Smooth muscle cell (in vitro differentiated cells): ENCODE measurements at regions not wholly inside any gene's neighbourhood (a gene's known extent, or its start where the extent isn't known, plus 50 kb on each side); places are given as distances from the start of the nearest gene placed in this dataset.

Source experiments
- DNase-seq: peaks from one replicate; lab custom pipeline; 2025; ENCODE audit not compliant: unreplicated experiment; lab: John Stamatoyannopoulos, UW
- H2AFZ ChIP-seq: fragments of 200-600 bp; sonication (generic); 2 replicates; pipeline ENCODE4 v1.6.0; 2016; ENCODE audit warnings: antibody characterized with exemption, low read depth, mild to moderate bottlenecking
- H3F3A ChIP-seq: fragments of 200-600 bp; sonication (generic); 2 replicates; pipeline ENCODE4 v1.6.0; 2017; ENCODE audit warnings: antibody characterized with exemption, low read depth
- H3K27ac ChIP-seq: fragments of 200-600 bp; sonication (generic); 2 replicates; pipeline ENCODE4 v1.5.1; 2016; ENCODE audit warnings: low read depth, mild to moderate bottlenecking
- H3K27me3 ChIP-seq: fragments of 200-600 bp; sonication (generic); 2 replicates; pipeline ENCODE4 v1.6.1; 2016; ENCODE audit warnings: low read depth, mild to moderate bottlenecking
- H3K36me3 ChIP-seq: fragments of 200-600 bp; sonication (generic); 2 replicates; pipeline ENCODE4 v1.5.1; 2016; ENCODE audit warnings: low read depth
- H3K4me1 ChIP-seq: fragments of 200-600 bp; sonication (generic); 2 replicates; pipeline ENCODE4 v1.5.1; 2016; ENCODE audit warnings: low read depth
- H3K4me2 ChIP-seq: fragments of 200-600 bp; sonication (generic); 2 replicates; pipeline ENCODE4 v1.6.0; 2016; ENCODE audit warnings: mild to moderate bottlenecking
- H3K4me3 ChIP-seq: fragments of 200-600 bp; sonication (generic); 2 replicates; pipeline ENCODE4 v1.5.1; 2016; ENCODE audit warnings: mild to moderate bottlenecking
- H3K79me2 ChIP-seq: fragments of 200-600 bp; sonication (generic); 2 replicates; pipeline ENCODE4 v1.6.0; 2016; ENCODE audit warnings: low read depth, mild to moderate bottlenecking
- H3K9ac ChIP-seq: fragments of 200-600 bp; sonication (generic); 2 replicates; pipeline ENCODE4 v1.6.0; 2016; ENCODE audit warnings: low read depth
- H3K9me3 ChIP-seq: fragments of 200-600 bp; sonication (generic); replicated peaks from 2 replicates; pipeline ENCODE4 v1.5.1; 2016; ENCODE audit warnings: low read depth
- H4K20me1 ChIP-seq: fragments of 200-600 bp; sonication (generic); 2 replicates; pipeline ENCODE4 v1.6.0; 2016; ENCODE audit warnings: low read depth
- WGBS: methylation state at CpG from one replicate; pipeline ENCODE4 v1.1.7; 2016; ENCODE audit warnings: low lambda C conversion rate; 5-methylcytosine and 5-hydroxymethylcytosine counted together
- TF ChIP-seq, protein P1 (sequence below): fragments of 200-600 bp; sonication (generic); IDR thresholded peaks from 2 replicates; pipeline ENCODE4 v1.5.1; 2017; ENCODE audit warnings: borderline replicate concordance, mild to moderate bottlenecking, antibody characterized with exemption; ENCODE audit not compliant: insufficient read depth, poor library complexity, severe bottlenecking

DNA sequence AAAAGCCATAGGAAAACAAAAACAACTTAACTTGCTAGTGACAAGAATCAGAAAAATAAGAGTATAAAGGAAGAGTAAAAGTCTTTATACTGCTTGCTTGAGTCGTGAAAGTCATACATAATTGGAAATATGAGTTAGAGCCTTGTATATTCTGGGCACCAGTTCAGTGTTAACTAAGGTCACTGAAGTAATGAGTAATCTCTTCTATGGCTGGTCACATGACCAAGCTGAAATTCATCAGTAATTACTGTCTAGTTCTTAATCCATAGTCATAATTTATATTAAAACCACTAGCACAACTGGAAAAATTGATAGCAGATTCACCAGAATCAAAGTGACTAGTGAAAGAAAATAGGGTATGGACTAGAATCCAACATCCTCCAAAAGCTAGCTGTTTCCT, 84.4 kb upstream of the SLC5A12 start:
- H3K27me3 ChIP-seq: no peaks in the 10 kb centered on the region
- no peak for DNase-seq
- no peak overlapping the region for H2AFZ ChIP-seq
- no peaks in the 10 kb centered on the region for H3K4me1 ChIP-seq
- TF ChIP-seq, protein P1, sequence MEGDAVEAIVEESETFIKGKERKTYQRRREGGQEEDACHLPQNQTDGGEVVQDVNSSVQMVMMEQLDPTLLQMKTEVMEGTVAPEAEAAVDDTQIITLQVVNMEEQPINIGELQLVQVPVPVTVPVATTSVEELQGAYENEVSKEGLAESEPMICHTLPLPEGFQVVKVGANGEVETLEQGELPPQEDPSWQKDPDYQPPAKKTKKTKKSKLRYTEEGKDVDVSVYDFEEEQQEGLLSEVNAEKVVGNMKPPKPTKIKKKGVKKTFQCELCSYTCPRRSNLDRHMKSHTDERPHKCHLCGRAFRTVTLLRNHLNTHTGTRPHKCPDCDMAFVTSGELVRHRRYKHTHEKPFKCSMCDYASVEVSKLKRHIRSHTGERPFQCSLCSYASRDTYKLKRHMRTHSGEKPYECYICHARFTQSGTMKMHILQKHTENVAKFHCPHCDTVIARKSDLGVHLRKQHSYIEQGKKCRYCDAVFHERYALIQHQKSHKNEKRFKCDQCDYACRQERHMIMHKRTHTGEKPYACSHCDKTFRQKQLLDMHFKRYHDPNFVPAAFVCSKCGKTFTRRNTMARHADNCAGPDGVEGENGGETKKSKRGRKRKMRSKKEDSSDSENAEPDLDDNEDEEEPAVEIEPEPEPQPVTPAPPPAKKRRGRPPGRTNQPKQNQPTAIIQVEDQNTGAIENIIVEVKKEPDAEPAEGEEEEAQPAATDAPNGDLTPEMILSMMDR: no peak
- H3K9me3 ChIP-seq: no peaks in the 10 kb centered on the region
- no peak overlapping the region for H3K9ac ChIP-seq
- no peak overlapping the region for H3K4me2 ChIP-seq
- WGBS: 90% methylated on average over 1 of the region's 1 CpG
- no peaks in the 10 kb centered on the region for H4K20me1 ChIP-seq
- no peaks in the 10 kb centered on the region for H3K36me3 ChIP-seq
- H3K79me2 ChIP-seq: no peaks in the 10 kb centered on the region
- no peak overlapping the region for H3K4me3 ChIP-seq
- H3K27ac ChIP-seq: no peak overlapping the region
- no peaks in the 10 kb centered on the region for H3F3A ChIP-seq

DNA sequence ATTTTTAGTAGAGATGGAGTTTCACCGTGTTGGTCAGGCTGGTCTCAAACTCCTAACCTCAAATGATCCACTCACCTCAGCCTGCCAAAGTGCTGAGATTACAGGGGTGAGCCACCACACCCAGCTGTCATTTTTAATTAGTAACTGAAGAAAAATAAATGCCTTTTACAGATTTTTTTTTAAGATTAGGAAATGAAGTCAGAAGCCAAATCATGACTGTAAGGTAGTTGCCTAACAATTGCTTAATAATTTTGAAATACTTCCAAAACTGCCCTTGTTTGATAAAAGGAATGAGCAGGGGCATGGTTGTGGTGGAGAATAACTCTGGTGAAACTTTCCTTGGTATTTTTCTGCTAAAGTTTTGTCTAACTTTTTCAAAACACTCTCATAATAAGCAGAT, 98.9 kb upstream of the SLC5A12 start:
- TF ChIP-seq, protein P1: no peak

DNA sequence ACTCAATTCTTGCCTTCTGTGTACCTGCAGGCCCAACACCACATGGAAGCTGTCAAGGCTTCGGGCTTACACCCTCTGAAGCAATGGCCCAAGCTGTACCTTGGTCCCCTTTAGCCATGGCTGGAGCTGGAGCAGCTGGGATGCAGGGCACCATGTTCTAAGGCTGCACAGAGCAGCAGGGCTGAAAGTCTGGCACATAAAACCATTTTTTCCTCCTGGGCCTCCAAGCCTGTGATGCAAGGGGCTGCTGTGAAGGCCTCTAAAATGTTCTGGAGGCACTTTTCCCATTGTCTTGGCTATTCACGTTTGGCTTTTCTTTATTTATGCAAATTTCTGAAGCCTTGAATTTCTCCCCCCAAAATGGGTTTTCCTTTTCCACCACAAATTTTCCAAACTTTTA, 102.1 kb upstream of the SLC5A12 start:
- Histone ChIP-seq H3K79me2 (no peaks in the 10 kb centered on the region), H3K36me3 (no peaks in the 10 kb centered on the region), H3K27me3 (no peaks in the 10 kb centered on the region), H3F3A (no peaks in the 10 kb centered on the region), H2AFZ (no peak overlapping the region), H3K4me3 (no peak overlapping the region), H3K9ac (no peak overlapping the region), H4K20me1 (no peaks in the 10 kb centered on the region), H3K4me1 (no peaks in the 10 kb centered on the region), H3K27ac (no peak overlapping the region), H3K9me3 (peaks cover 8% of the 10 kb centered on the region), H3K4me2 (no peak overlapping the region)
- TF ChIP-seq, protein P1: no peak
- 82% methylated on average over 2 of the region's 2 CpGs for WGBS
- DNase-seq: no peak

More for the DNA sequence above, 98.9 kb upstream of the SLC5A12 start:
- 87% methylated on average over 1 of the region's 1 CpG for WGBS
- Histone ChIP-seq H3K4me3 (no peak overlapping the region), H3K27me3 (no peaks in the 10 kb centered on the region), H2AFZ (no peak overlapping the region), H3K36me3 (no peaks in the 10 kb centered on the region), H3K4me1 (no peaks in the 10 kb centered on the region), H3K27ac (no peak overlapping the region), H3K4me2 (no peak overlapping the region), H3K79me2 (no peaks in the 10 kb centered on the region), H3K9me3 (peaks cover 2% of the 10 kb centered on the region), H3F3A (no peaks in the 10 kb centered on the region), H4K20me1 (no peaks in the 10 kb centered on the region), H3K9ac (no peak overlapping the region)
- DNase-seq: no peak

DNA sequence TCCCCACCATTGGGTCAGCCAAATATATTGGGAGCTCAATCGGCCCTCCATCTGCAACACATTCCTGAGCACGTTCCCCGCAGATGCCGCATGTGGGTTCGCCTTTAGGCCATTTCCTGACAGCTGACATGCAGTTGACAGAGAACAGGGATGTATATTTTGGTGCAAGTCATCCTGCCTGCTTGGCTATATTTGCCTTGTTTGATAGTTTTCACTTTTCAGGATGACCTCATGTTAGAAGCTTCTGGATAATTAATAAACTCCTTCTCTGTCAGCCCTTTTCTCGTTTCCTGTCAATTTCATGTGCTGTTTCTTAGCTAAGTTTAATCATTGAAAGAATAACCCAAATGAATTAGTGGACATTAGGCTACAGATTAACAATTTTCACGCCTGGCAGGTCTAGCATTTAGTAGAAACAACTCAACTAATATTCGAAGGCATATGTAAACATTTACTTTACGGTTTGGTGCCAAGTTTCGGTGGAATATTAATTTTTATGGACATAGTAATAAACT, 105.8 kb upstream of the SLC5A12 start:
- H3K27ac ChIP-seq: peak overlapping the region; percentile 69

More for the DNA sequence above, 105.8 kb upstream of the SLC5A12 start:
- Histone ChIP-seq H3K27me3 (no peaks in the 10 kb centered on the region), H3K4me2 (no peak overlapping the region), H3K4me1 (no peaks in the 10 kb centered on the region), H3K4me3 (no peak overlapping the region), H3K79me2 (no peaks in the 10 kb centered on the region), H3F3A (no peaks in the 10 kb centered on the region), H2AFZ (no peak overlapping the region), H3K9me3 (peaks cover 8% of the 10 kb centered on the region), H4K20me1 (no peaks in the 10 kb centered on the region), H3K36me3 (no peaks in the 10 kb centered on the region), H3K9ac (no peak overlapping the region)
- TF ChIP-seq, protein P1: no peak
- 59% methylated on average over 10 of the region's 10 CpGs for WGBS
- no peak for DNase-seq
